NCI-H1105 (cell line): ENCODE measurements at regions not wholly inside any gene's neighbourhood (a gene's known extent, or its start where the extent isn't known, plus 50 kb on each side); places are given as distances from the start of the nearest gene placed in this dataset.
A peak's percentile ranks its signal among the peaks of the same experiment; 100 is the strongest.
"Not testable (repeated sequence)": the region's sequence is repeated elsewhere in the genome, so short reads cannot be mapped to it uniquely, and the experiment has no call there.

Experiments used
- DNase-seq: peaks from one replicate; lab custom pipeline; 2025; lab: John Stamatoyannopoulos, UW

- no peak for DNase-seq
Measured at GRCh38 chr6:19692506-19693298, 144.5 kb upstream of the ID4 start.

GRCh38 chr6:19694697-19695096 is 142.5 kb upstream of the ID4 start:
- no peak for DNase-seq

GRCh38 chr6:19697744-19698290 is 139.4 kb upstream of the ID4 start:
- DNase-seq = no peak

- no peak for DNase-seq
Measured at GRCh38 chr6:19699932-19700331, 137.2 kb upstream of the ID4 start.

- no peak for DNase-seq
Measured at GRCh38 chr6:19705606-19706005, 131.6 kb upstream of the ID4 start.

- no peak for DNase-seq
Measured at GRCh38 chr6:19712012-19712688, 125.0 kb upstream of the ID4 start.

- DNase-seq = no peak
Measured at GRCh38 chr6:19712998-19713397, 124.2 kb upstream of the ID4 start.

- no peak for DNase-seq
Measured at GRCh38 chr6:19713411-19713810, 123.8 kb upstream of the ID4 start.

GRCh38 chr6:19713984-19714383 is 123.2 kb upstream of the ID4 start:
- DNase-seq = no peak

- DNase-seq = no peak
Measured at GRCh38 chr6:19714434-19715166, 122.6 kb upstream of the ID4 start.

GRCh38 chr6:19715167-19715551 is 122.0 kb upstream of the ID4 start:
- peak; percentile 54 for DNase-seq

- DNase-seq = no peak
Measured at GRCh38 chr6:19719691-19720128, 117.5 kb upstream of the ID4 start.

- DNase-seq = no peak
Measured at GRCh38 chr6:19721766-19722377, 115.3 kb upstream of the ID4 start.

GRCh38 chr6:19722999-19723398 is 114.2 kb upstream of the ID4 start:
- no peak for DNase-seq

- no peak for DNase-seq
Measured at GRCh38 chr6:19723545-19723944, 113.6 kb upstream of the ID4 start.

GRCh38 chr6:19725436-19725835 is 111.7 kb upstream of the ID4 start:
- DNase-seq = not testable (repeated sequence)

GRCh38 chr6:19731282-19731681 is 105.9 kb upstream of the ID4 start:
- DNase-seq = no peak

GRCh38 chr6:19734061-19734460 is 103.1 kb upstream of the ID4 start:
- no peak for DNase-seq

GRCh38 chr6:19734519-19734918 is 102.7 kb upstream of the ID4 start:
- no peak for DNase-seq

GRCh38 chr6:19736066-19736465 is 101.1 kb upstream of the ID4 start:
- no peak for DNase-seq

- DNase-seq = no peak
Measured at GRCh38 chr6:19738010-19738409, 99.2 kb upstream of the ID4 start.

- no peak for DNase-seq
Measured at GRCh38 chr6:19749722-19750121, 87.4 kb upstream of the ID4 start.
